ENCODE measurements at regions not wholly inside any gene's neighbourhood (a gene's known extent, or its start where the extent isn't known, plus 50 kb on each side); places are given as distances from the start of the nearest gene placed in this dataset.

DNA sequence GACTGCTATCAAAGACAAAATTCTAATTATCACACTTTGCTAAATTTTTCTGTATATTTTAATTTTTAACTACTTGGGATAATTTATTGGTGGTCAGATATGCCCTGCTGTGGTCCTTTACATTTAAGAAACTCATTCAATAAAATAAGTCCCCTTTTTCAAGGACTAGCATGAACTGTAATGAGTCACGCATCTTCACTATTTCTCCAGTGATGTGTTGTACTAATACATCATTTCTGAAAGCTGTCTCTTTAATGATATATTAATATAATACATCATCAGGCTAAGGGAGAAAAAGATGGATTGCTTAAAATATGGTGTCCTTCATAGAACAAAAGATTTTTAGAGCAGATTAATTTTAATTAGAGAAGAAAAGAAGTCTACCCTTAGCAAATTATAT is 901.4 kb downstream of the DIPK2A start:
- no peaks in the 10 kb centered on the region for H3K36me3 ChIP-seq (replicated peaks in 1 of 2; ENCODE audit: insufficient read depth in 1 of 2, low read depth in 2 of 2)
- 88 to 90% methylated on average over 1 of the region's 1 CpG for WGBS, 2 donors
- H3K4me1 ChIP-seq, result no peaks in the 10 kb centered on the region
- intact Hi-C loops (cut with DNase I), result no loop called here
- no peak for DNase-seq
- no peak for ATAC-seq
- H3K27me3 ChIP-seq, result no peaks in the 10 kb centered on the region
- no peak overlapping the region for H3K4me3 ChIP-seq
- H3K9me3 ChIP-seq, result no peaks in the 10 kb centered on the region
- no peak overlapping the region for H3K27ac ChIP-seq
- no peak for TF ChIP-seq POLR2A (IDR thresholded peaks at IDR 0.05)
- TF ChIP-seq, protein P1, sequence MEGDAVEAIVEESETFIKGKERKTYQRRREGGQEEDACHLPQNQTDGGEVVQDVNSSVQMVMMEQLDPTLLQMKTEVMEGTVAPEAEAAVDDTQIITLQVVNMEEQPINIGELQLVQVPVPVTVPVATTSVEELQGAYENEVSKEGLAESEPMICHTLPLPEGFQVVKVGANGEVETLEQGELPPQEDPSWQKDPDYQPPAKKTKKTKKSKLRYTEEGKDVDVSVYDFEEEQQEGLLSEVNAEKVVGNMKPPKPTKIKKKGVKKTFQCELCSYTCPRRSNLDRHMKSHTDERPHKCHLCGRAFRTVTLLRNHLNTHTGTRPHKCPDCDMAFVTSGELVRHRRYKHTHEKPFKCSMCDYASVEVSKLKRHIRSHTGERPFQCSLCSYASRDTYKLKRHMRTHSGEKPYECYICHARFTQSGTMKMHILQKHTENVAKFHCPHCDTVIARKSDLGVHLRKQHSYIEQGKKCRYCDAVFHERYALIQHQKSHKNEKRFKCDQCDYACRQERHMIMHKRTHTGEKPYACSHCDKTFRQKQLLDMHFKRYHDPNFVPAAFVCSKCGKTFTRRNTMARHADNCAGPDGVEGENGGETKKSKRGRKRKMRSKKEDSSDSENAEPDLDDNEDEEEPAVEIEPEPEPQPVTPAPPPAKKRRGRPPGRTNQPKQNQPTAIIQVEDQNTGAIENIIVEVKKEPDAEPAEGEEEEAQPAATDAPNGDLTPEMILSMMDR (IDR thresholded peaks at IDR 0.05), result no peak

DNA sequence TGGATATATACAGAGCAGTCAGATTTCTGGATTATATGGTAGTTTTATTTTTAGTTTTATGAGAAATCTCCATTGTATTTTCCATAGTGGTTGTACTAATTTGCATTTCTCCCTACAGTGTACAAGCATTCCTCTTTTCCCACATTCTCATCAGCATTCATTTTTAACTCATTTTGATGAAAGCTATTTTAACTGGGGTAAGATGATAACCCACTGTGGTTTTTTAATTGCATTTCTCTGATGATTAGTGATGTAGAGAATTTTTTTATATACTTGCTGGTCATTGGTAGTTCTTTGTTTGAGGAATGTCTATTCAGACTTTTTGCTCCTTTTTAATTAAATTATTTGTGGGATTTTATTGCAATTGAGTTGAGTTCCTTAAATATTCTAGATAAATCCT is 903.6 kb downstream of the DIPK2A start:
- no peak for TF ChIP-seq POLR2A (IDR thresholded peaks at IDR 0.05)
- TF ChIP-seq, protein P1 (IDR thresholded peaks at IDR 0.05), result no peak
- no peaks in the 10 kb centered on the region for H3K27me3 ChIP-seq
- no peak overlapping the region for H3K4me3 ChIP-seq
- DNase-seq (no peak), ATAC-seq (no peak)
- no peak overlapping the region for H3K27ac ChIP-seq
- H3K9me3 ChIP-seq, result no peaks in the 10 kb centered on the region
- intact Hi-C loops (cut with DNase I), result no loop called here
- no peaks in the 10 kb centered on the region for H3K4me1 ChIP-seq
- no peaks in the 10 kb centered on the region for H3K36me3 ChIP-seq (replicated peaks in 1 of 2; ENCODE audit: insufficient read depth in 1 of 2, low read depth in 2 of 2)

DNA sequence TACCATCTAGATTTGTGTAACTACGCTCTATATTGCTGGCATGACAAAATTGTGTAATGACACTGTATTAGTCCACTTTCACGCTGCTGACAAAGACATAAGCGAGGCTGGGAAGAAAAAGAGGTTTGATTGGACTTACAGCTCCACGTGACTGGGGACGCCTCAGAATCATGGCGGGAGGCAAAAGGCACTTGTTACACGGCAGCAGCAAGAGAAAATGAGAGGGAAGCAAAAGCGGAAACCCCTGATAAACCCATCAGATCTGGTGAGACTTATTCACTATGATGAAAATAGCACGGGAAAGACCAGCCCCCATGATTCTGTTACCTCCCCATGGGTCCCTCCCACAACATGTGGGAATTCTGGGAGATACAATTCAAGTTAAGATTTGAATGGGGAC is 905.7 kb downstream of the DIPK2A start:
- Histone ChIP-seq H3K9me3 (no peaks in the 10 kb centered on the region), H3K36me3 (replicated peaks in 1 of 2; ENCODE audit: insufficient read depth in 1 of 2, low read depth in 2 of 2) (no peaks in the 10 kb centered on the region), H3K27ac (no peak overlapping the region), H3K27me3 (no peaks in the 10 kb centered on the region), H3K4me3 (no peak overlapping the region), H3K4me1 (no peaks in the 10 kb centered on the region)
- TF ChIP-seq POLR2A (IDR thresholded peaks at IDR 0.05), result no peak
- TF ChIP-seq, protein P1 (IDR thresholded peaks at IDR 0.05), result no peak
- 85 to 87% methylated on average over 9 of the region's 9 CpGs for WGBS, 2 donors
- DNase-seq (no peak), ATAC-seq (no peak)
- intact Hi-C loops (cut with DNase I), result no loop called here

DNA sequence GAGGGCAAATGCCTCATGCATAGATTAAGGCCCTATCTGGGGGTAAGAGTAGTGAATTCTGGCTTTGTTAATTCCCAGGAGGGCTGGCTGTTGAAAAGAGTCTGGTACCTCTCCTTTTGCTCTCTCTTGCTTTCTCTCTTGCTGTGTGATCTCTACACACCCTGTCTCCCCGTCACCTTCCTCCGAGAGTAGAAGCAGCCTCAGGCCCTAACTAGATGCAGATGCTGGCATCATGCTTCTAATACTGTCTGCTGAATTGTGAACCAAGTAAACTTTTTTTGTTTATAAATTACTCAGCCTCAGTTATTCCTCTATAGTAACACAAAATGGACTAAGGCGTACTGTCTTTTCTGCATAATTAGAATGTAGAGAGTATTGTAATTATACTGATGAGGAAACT is 908.1 kb downstream of the DIPK2A start:
- Histone ChIP-seq H3K4me3 (no peak overlapping the region), H3K27me3 (no peaks in the 10 kb centered on the region), H3K36me3 (replicated peaks in 1 of 2; ENCODE audit: insufficient read depth in 1 of 2, low read depth in 2 of 2) (no peaks in the 10 kb centered on the region), H3K4me1 (no peaks in the 10 kb centered on the region), H3K27ac (no peak overlapping the region), H3K9me3 (no peaks in the 10 kb centered on the region)
- DNase-seq, result no peak
- TF ChIP-seq POLR2A (IDR thresholded peaks at IDR 0.05), result no peak
- WGBS, 2 donors, result 95 to 96% methylated on average over 3 of the region's 3 CpGs
- ATAC-seq, result no peak
- intact Hi-C loops (cut with DNase I), result no loop called here

DNA sequence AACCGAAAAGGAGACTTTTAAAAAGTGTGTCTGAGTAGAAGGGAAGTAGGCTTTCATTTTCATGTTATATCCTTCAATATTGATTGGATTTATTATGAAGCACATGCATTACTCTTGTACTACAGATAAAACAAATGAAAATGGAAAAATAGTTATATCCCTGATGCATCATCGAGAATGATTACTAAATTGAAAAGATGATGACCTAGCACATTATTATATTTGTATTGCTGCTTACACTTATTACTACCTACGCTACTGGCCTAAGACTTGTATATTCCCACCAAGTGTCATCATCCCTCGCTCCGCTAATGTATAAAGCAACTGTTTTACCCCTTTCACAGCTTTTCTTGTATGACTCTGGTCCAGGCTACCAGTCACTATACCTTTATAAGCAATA is 922.4 kb downstream of the DIPK2A start:
- Histone ChIP-seq H3K4me1 (no peaks in the 10 kb centered on the region), H3K36me3 (replicated peaks in 1 of 2; ENCODE audit: insufficient read depth in 1 of 2, low read depth in 2 of 2) (no peaks in the 10 kb centered on the region), H3K27me3 (no peaks in the 10 kb centered on the region), H3K4me3 (no peak overlapping the region), H3K27ac (no peak overlapping the region), H3K9me3 (no peaks in the 10 kb centered on the region)
- ATAC-seq, result no peak
- intact Hi-C loops (cut with DNase I), result no loop called here
- no peak for TF ChIP-seq POLR2A (IDR thresholded peaks at IDR 0.05)
- TF ChIP-seq, protein P1 (IDR thresholded peaks at IDR 0.05), result no peak
- WGBS, 2 donors, result 82 to 86% methylated on average over 5 of the region's 5 CpGs
- no peak for DNase-seq

All from body of pancreas (tissue), 4 donors.